ENCODE measurements at regions not wholly inside any gene's neighbourhood (a gene's known extent, or its start where the extent isn't known, plus 50 kb on each side); places are given as distances from the start of the nearest gene placed in this dataset.

DNA sequence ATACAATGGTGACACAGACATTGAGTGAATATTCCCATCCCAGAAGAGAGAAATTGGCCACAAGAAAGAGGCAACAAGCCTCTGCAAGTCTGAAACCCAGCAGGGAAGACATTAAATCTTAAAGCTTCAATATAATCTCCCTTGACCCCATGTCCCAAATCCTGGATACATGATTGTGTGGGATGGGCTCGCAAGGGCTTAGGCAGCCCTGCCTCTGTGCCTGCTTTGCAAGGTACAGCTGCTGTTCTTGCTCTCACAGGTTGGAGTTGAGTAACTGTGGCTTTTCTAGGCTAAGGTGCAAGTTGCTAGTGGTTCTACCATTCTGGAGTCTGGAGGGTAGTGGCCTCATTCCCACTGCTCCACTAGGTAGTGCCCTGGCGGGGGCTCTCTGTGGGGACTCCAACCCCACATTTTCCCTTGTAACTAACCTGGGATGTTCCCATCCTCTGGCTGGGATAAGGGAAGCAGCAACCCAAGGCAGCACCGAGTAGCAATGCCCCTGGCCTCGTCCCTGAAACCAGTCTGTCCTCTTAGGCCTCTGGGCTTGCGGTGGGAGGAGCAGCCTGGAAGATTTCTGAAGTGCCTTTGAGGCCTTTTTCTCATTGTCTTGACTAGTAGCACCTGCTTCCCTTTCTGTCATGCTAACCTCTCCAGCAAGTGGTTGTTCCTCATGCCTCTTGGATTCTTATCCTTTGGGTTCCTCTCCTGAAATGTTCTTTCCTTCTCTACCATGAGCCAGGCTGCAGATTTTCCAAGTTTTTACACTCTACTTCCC lies 90.0 kb downstream of the FAM174B start:
- no peak for DNase-seq (ENCODE audit: low read depth in 3 of 3)

DNA sequence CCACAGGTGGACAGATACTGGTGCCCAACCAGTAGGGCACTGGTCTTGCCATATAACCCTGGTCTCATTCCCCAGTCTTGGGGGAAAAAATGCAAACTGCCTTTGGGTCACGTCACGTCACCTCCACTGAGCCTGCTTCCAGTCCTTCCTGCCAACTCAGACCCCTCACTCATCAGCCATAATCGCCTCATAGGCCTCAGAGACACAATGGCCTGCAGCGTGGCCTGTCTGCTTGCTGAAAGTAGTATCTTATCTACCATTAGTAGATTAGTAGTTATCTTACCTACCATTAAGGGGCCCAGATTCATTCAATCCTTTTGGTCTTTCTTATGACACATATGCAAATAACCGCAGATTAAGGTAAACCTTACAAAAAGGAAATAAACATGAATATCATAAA lies 93.8 kb downstream of the FAM174B start:
- no peak for DNase-seq (ENCODE audit: low read depth in 3 of 3)

DNA sequence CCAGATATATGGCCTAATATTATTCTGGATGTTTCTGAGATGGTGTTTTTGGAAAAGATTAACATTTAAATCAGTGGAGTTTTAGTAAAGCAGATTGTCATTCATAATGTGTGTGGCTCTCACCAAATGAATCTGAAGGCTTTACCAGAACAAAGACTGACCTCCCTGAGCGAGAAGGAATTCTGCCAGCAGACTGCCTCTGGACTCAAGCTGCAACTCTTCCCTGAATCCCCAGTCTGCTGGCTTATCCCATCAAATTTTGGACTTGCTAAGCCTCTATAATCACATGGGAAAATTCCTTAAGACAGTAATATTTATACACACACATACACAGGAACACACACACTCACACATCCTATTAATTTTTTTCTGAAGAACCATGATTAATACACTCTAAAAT lies 102.3 kb downstream of the FAM174B start:
- DNase-seq (ENCODE audit: low read depth in 3 of 3) = no peak

DNA sequence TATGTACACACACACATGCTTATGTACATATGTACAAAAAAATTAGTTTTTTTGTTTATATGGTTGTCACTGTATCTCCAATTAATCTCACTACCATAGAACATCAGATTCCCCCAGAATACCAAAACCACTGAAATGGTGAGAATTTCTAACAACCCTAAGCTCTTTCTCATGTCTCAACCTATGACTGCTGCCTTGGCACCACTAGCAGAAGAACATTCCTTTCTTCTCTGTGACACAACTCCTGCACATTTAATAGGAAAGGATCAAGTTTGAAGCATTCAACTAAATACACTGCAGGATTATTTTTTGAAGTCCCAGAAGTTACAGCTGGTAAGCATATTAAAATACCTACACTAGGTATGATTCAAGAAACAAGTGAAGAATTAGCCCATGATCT lies 109.6 kb downstream of the FAM174B start:
- DNase-seq (ENCODE audit: low read depth in 3 of 3) = no peak

DNA sequence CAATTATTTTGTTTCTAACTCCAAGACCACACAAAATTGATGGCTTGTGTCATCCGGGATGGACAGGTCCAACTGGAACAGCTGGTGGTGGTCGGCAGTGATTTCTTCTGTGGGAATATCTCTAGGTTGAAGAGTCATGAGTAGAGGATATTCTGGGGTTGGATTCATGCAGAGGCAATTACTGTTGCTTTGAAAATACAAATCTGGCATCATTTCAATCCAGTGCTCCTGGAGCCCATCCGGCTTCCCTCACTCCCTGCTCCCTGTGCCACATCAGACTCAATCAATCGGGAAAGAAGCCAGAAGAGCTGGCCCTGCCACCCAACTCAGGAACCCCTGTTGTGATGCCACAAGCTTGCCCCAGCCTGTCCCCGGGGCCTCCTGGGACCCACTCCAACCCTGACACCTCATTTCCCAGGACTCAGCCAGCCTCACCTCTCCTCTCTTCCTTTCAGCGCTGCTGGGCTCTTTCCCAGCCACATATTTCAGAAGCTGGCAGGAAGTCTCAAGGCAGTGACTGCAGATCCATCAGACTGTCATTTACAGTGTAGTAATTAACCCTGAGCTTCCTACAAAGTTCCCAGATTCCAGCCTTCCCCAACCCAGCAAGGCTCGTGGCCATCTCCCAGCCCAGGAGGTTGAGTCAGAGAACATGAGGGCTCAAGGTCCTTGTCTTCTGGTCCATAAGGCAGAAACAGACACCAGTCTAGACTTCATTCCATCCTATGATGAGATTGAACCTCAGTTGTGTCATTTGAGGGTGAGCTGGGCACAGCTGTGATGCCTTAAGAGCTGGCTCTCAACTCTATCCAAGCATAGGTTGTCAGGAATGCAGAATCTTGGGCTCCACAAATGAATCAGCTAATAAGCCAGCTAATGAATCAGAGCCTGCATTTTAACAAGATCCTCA lies 114.0 kb downstream of the FAM174B start:
- no peak for DNase-seq (ENCODE audit: low read depth in 3 of 3)

DNA sequence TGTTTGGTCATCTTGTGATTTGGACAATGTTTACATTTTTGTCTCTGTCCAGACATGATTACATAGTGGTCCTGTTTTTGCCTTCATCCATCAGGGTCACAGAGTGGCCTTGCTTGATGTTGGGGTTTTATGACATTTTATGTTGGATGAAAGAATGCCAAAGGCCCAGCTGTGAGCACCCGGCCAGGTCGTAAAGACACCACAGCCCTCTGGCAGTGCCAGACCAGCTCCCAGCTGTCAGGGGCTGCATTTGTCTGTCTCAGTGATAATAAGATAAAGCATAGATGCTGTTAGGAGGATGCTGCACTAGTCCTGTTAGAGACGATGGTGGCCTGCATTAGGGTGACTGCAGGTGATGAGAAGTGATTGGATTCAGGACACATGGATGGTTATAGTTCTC lies 117.5 kb downstream of the FAM174B start:
- DNase-seq (ENCODE audit: low read depth in 3 of 3) = no peak

DNA sequence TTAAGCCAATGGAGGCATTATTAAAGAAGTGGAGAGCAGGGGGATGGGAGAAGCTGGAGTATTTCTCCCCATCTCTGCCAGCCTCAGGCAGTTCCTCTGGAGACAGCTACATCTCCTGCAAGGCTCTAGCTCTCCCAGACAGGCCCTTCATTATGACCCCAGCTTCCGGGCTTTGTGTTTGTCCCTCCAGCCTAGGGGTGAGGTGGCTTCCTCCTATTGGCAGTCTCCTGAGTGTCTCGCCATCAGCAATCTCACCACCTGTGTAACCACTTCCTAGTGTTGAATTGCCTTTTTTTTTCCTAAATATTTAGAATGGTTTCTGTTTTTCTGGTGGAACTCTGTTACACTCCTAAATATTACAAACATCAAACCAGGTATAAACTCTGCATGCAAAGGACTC lies 122.3 kb downstream of the FAM174B start:
- no peak for DNase-seq (ENCODE audit: low read depth in 3 of 3)

DNA sequence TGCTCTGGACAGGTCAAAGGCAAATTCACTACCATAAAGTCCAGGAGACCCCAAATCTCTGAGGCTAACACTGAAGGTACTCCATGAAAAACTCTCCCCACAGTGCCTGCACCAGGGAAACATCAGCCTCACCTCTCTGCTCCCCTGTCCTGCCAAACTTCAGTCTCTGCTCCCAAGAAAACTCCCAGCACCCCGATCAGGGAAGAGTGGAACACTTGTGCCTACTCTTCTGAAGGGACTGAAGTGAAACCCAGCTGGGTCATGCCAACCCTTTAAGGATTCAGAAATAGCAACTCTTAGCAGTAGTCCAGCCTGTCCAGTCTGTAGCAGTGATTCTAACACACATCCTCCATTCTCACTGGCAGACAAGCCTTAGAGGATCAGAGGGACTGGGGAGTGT lies 124.2 kb downstream of the FAM174B start:
- no peak for DNase-seq (ENCODE audit: low read depth in 3 of 3)

DNA sequence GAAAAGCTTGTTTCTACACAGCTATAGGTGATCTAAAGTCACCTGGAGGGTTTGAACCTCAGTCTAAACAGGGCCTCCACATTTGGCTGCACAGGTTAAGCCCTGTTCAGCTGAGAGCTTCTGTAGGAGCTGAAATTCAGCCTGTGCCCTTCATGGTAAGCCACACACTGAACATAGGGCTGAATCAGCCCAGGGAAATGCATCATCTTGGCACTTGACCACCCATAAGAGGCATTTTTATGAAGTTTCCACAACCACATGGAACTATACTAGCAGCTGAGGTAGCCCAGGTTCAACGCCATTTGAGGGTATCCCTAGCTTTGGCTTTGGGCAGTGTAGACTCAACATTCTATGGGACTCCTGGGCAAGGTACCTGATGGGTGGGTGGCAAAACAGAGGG lies 126.8 kb downstream of the FAM174B start:
- DNase-seq (ENCODE audit: low read depth in 3 of 3) = no peak

DNA sequence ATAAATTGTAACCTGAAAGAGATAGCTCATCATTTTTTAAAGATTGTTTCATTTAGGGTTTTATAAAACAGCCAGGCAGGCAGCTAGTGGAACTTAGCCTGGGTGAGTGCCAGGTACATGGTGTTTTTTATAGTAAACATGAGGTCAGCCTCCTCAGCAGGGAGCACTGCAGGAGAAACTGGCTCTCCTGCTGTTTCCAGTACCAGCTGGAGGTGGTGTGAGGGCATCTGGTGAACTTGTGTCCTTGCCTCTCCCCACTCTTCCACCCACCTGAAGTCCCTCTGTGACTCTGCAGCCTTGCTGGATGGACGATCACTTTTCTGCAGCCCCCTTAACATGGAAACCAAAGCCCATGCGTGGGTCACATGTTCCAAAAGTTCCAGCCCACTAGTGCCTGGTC lies 128.4 kb downstream of the FAM174B start:
- no peak for DNase-seq (ENCODE audit: low read depth in 3 of 3)

DNA sequence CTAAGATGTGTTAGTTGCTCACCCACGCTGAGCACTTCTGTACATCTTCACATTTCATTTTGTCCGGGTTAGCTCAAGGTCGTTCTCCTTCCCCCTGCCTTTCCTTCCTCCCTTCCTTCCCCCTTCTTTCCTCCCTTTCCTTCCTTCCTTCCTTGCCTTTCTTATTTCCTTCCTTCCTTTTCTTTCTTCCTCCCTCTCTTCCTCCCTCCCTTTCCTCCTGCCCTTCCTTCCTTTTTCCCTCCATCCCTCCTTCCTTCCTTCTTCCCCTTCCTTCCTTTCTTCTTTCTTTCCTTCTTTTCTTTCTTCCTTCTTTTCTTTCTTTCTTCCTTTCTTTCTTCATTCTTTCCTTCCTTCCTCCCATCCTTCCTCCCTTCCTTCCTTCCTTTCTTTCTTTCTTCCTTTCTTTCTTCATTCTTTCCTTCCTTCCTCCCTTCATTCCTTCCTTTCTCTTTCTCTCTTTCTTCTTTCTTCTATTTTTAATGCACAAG lies 129.8 kb downstream of the FAM174B start:
- DNase-seq (ENCODE audit: low read depth in 3 of 3) = no peak

DNA sequence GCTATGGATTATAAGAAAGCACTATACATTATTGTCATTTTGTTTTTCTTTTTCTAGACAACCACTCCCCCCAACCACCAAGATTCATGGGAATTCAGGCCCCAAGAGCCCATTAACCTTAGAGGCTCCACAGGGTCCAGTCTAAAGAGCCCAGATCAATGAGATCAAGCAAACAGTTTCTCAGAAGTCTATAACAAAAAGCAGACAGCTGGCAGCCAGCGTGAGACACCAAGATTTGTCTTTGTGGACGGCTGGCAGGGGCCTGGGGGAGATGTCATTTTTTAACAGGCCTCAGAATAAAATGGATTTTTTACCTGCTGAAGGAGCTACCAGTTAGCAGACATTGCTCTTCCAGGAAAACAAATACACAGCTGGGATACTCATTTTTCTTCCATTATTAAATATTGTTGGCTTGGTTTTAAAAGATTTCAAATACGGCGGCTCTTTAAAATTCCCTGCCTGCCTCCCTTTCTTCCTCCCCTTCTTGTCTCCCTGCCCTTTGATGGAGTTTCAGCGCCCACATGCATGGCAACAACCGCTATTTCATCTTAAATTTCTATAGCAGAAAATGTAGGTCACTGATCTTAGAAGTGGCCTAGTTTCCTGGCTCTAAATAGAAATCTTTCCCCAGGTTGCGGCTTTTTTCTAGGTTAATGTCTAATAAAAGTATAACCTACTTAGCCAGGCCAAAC lies 130.6 kb downstream of the FAM174B start:
- no peak for DNase-seq (ENCODE audit: low read depth in 3 of 3)

DNA sequence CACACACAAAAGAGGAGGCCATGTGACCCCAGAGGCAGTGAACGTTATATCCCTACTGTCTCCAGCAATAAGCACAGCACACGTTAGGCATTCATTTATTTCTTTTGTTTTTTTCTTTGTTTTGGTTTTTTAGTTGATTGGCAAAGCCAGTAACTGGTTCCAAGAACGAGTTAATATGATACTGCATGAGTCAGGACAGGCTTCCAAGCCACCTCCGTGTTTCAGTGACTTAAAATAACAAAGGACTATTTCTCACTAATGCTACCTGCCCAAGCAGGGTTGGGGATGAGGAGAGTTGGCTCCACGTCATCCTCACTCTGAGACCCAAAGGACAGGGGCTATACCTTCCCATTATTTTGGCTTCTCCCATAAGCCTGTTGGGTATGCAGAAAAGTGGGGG lies 130.5 kb downstream of the ST8SIA2 start:
- DNase-seq (ENCODE audit: low read depth in 3 of 3) = no peak

DNA sequence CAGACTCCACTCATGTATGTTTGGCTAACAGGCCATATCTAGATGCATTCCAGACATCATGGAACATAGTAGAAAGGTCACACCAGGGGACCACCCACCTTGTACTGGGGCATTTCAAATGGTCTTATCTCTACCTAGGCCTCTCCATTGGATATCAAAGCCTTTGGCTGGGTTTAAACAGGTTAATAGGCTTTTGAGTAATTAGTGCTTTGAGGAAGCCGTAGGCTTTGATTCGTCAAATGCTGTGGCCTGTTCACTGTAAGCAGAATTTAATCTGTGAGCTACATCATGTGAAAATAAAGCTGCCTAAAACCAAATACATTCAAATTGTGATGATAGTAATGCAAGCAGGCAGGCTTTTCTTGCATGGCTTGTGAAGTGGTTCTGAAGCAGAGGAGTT lies 129.5 kb downstream of the ST8SIA2 start:
- DNase-seq (ENCODE audit: low read depth in 3 of 3) = no peak

DNA sequence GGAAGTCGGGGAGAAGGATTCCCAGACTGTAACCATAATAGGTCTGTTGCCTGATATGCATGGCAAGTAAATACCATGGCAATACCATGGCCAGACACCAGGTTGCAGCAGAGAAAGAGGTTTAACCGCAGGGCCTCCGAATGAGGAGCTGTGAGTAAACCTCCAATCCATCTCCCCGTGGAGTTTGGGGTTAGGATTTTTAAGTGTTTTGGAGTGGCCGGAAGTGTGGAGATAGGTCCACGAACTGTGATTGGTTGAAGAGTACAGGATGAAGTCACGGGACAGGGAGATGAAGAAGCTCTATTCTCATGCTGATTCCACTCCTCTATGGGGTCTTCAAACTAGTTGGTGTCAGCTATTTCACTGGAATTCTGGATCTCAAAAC lies 127.9 kb downstream of the ST8SIA2 start:
- DNase-seq (ENCODE audit: low read depth in 3 of 3) = peak; percentile 15 to 21 (median 18)

DNA sequence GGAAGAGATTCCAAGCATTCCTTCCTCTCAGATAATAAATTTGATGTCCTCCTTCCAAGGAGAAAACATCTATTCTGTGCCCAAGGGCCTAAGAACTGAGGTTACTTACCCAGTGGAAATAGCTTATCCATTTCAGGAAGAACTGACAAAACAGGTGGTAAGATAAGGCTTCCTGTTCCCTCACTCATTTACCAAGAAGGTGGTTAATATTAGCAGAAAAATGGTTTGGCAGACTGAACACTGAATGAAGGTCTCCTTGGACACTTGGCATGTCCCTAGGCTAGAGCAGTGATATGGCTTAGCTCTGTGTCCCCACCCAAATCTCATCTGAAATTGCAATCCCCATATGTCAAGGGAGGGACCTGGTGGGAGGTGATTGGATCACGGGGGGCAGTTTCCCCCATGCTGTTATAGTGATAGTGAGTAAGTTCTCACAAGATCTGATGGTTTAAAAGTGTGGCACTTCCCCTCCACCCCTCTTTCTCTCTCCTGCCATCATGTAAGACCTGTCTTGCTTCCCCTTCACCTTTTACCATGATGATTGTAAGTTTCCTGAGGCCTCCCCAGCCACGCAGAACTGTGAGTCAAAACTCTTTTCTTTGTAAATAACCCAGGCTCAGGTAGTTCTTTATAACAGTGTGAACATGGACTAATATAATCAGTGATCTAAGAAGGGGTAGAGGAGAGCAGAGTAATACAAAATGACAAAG lies 127.4 kb downstream of the ST8SIA2 start:
- no peak for DNase-seq (ENCODE audit: low read depth in 3 of 3)

DNA sequence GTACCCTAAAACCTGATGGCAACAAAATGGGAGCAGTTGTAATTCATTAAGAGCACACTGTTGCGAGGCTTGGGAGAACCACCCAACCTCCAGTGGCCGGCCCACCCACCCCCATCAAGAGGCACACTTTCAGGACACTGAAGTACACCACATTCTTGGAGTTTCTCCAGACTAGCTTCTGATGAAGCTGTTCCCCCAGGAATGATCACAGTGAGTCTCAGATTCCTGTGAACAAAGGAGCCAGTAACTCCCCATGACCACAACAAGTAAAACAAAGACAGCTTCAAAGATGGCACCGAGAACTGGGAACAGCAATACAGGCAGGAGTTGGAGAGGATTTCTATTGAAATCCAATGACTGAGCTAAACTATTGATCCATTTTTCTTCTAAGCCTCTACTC lies 126.0 kb downstream of the ST8SIA2 start:
- DNase-seq (ENCODE audit: low read depth in 3 of 3) = no peak
